GM12801 (cell line): ENCODE measurements at regions not wholly inside any gene's neighbourhood (a gene's known extent, or its start where the extent isn't known, plus 50 kb on each side); places are given as distances from the start of the nearest gene placed in this dataset.

ENCODE experiments used
- TF ChIP-seq, protein P1 (sequence below): IDR thresholded peaks from one replicate; pipeline ENCODE4 v1.5.1; 2011; ENCODE audit warnings: control low read depth; ENCODE audit not compliant: insufficient read length; ENCODE audit errors: extremely low read depth

DNA sequence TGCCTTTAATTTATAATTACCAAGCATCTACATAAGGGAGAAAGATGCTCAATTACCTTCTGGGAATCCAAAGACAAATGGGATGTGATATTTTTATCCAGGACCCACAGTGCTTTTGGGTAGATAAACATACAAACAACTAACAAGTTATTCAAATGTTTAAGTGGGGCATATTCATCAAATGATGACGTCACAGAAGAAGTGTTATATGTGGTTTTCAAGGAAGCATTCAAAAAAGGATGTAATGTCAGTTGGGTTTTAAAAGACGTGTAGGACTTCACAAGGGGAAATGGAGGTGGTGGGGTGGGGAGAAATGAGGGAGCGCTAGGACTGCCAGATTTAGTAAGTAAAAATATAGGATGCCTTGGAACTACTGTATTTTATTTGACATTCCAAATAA, 915.9 kb downstream of the KCNA4 start:
- TF ChIP-seq, protein P1, sequence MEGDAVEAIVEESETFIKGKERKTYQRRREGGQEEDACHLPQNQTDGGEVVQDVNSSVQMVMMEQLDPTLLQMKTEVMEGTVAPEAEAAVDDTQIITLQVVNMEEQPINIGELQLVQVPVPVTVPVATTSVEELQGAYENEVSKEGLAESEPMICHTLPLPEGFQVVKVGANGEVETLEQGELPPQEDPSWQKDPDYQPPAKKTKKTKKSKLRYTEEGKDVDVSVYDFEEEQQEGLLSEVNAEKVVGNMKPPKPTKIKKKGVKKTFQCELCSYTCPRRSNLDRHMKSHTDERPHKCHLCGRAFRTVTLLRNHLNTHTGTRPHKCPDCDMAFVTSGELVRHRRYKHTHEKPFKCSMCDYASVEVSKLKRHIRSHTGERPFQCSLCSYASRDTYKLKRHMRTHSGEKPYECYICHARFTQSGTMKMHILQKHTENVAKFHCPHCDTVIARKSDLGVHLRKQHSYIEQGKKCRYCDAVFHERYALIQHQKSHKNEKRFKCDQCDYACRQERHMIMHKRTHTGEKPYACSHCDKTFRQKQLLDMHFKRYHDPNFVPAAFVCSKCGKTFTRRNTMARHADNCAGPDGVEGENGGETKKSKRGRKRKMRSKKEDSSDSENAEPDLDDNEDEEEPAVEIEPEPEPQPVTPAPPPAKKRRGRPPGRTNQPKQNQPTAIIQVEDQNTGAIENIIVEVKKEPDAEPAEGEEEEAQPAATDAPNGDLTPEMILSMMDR = no peak

DNA sequence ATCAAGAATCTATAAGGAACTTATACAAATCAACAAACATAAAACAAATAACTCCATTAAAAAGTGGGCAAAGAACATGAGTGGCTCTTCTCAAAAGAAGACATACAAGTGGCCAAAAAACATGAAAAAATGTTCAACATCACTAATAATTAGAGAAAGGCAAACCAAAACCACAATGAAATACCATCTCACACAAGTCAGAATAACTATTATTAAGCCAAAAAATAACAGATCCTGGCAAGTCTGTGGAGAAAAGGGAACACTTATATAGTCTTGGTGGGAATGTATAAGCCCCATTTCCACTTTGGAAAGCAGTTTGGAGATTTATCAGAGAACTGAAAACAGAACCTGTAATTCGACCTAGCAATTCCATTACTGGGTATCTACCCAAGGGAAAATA, 921.0 kb downstream of the KCNA4 start:
- TF ChIP-seq, protein P1 = no peak

DNA sequence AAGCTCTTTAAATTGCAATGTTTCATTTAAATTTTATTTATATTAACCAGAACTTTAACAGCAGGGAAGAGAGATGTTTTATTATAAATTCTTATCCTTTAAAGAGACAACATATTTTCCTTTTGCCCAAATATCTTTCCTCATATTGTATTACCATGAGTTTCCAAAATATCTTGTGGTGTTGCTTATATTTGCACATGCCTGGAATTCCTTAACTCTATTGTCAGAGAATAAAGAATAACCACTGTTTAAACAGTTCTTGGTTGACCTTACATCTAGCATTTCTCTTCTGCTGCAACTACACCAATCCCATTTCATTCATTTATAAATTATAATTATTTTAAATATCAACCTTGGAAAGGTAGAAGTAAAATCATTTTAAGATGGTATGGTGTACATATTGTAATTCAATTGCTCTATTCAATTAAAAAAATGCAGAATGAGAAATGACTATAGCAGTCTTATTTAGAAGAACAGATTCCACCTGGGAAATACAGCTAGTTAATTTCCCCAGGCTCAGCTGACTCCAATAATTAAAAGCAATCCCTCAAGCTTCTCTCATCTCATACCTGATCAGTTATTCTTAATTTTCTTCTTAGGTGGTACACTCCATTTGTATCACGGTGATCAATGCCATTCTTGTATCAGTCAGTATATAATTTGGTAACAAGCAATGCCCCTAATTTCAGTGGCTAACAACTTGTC, 923.3 kb downstream of the KCNA4 start:
- TF ChIP-seq, protein P1 = no peak

DNA sequence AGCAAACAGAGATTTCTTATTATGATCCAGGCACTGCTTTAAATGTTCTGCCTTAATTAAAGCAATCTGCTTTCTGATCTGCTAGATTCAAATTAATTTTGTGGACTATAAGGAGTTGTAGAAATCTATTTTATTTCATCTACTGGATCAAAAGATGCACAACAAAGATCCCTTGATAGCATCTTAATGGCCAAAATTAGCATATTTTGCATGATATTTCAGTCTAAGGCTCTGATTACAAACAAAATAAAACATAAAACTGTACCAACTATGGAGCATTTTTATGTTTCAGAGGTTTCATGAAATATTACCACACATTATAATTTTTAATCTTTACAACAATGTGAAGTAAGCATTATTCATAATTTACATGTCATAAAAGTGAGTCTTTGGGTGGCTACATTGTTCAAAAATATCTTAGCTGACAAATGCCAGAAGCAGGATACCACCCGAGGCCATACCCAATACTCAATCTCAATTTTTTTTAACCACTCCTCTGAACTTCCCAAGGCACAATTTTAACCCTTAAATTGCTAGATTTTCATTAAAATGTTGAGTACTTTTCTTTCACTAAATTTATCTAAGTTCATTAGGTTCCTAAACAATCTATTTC, 929.5 kb downstream of the KCNA4 start:
- TF ChIP-seq, protein P1 = no peak

DNA sequence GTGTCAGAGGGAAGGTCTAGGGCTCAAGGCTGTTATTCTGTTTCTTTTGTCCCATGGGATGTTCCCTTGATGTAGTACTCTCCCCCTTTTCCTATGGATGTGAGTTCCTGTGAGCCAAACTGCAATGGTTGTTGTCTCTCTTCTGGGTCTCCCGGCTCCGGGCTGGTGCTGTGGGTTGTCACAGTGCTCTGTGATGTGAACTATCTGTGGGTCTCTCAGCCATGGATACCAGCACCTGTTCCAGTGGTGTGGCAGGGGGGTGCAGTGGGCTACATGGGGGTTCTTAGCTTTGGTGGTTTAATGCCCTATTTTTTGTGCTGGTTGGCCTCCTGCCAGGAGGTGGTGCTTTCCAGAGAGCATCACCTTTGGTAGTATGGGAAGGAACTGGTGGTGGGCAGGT, 941.1 kb downstream of the KCNA4 start:
- TF ChIP-seq, protein P1 = no peak

DNA sequence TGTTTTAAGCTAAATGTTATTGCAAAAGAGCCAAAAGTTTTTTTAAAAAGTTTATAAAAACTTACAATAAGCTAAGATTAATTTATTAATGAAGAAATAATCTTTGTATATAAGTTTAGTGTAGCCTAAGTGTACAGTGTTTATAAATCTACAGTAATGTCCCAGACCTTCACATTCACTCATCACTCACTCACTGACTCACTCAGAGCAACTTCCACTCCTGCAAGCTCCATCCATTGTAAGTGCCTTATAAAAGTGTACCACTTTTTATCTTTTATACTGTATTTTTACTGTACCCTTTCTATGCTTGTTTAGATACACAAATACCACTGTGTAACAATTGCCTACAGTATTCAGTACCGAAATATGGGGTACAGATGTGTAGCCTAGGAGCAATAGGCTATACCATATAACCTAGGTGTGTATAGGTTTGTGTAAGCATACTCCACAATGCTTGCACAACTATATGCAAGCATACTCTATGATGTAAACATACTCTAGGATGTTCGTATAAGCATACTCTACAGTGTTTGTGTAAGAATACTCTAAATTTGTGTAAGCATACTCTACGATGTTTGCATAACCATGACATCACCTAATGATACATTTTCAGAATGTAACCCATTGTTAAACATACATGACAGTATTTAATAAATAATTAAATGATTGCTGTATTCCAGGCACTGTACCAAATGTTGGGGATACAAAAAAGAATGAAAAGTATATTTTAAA, 953.0 kb downstream of the KCNA4 start:
- TF ChIP-seq, protein P1 = no peak

DNA sequence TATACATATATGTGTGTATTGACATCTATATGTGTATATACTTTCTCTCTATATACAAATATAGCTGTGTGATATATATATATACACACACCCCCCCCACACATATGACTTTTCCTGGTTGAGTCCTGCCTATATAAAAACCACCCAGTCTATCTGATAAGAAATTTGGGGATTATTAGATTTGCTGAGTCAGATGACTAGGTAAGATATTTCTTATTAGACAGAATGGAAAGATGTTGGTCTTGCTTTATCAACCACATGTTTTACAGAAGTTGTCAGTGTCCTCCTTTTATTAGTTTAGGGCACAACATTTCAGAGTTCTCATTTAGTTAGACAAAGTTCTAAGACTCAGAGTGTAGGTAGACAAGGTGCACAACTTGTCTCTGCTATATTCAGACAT, 953.3 kb downstream of the METTL15 start:
- TF ChIP-seq, protein P1 = no peak
